IgD-negative memory B cell (primary cell): ENCODE measurements at regions not wholly inside any gene's neighbourhood (a gene's known extent, or its start where the extent isn't known, plus 50 kb on each side); places are given as distances from the start of the nearest gene placed in this dataset.

Experiments
- H3K27ac Mint-ChIP-seq, 3 donors: one replicate each; pipeline ENCODE4 v1.8.0; 2020 to 2022; ENCODE audit warnings: mild to moderate bottlenecking in 3 of 3, mixed read lengths in 3 of 3, moderate library complexity in 1 of 3
- H3K27me3 Mint-ChIP-seq: one replicate; pipeline ENCODE4 v1.8.0; 2021; ENCODE audit warnings: mixed read lengths
- H3K36me3 Mint-ChIP-seq: one replicate; pipeline ENCODE4 v1.8.0; 2020; ENCODE audit warnings: mild to moderate bottlenecking, mixed read lengths
- H3K4me1 Mint-ChIP-seq, 3 donors: one replicate each; pipeline ENCODE4 v1.8.0; 2020 to 2022; ENCODE audit warnings: mixed read lengths in 3 of 3, mild to moderate bottlenecking in 1 of 3
- H3K4me3 Mint-ChIP-seq, 4 donors: one replicate each; pipeline ENCODE4 v1.8.0; 2020 to 2022; ENCODE audit warnings: mild to moderate bottlenecking in 4 of 4, mixed read lengths in 4 of 4, moderate library complexity in 3 of 4
- H3K9me3 Mint-ChIP-seq, 3 donors: one replicate each; pipeline ENCODE4 v1.8.0; 2020 to 2021; ENCODE audit warnings: mixed read lengths in 3 of 3, mild to moderate bottlenecking in 1 of 3

DNA sequence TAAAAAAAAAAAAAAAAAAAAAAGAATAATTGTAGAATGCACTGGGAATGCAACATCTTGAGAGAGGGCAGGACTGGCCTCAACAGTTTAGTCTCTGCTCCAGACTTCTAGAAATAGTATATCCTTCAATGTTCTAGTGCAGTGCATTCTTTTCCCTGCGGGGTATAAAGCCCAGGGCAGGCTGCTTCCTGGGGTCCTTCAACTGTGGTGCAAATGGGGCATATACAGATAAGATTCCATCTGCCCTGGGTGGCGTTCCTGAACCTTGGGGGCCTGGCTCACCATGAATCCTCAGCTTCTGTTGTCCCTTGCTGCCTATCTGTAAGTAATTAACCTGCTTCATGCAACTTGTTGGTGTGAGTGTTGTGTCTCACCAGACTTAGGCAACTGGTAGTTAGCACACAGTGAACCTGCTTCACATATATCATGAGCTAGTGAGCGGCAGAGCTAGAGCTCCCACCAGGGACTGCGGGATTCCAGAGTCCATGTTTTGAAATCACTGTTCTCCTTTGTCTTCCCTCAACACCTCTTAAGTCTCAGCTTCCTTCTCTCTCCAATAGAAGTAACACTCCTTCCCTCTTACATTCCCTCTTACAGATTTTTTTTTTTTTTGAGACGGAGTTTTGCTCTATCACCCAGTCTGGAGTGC is 177.6 kb downstream of the SUDS3 start:
- H3K9me3 Mint-ChIP-seq, result peaks cover 2 to 14% (median 5%) of the 10 kb centered on the region in 3 donors
- H3K27me3 Mint-ChIP-seq, result peaks cover 5% of the 10 kb centered on the region
- H3K4me3 Mint-ChIP-seq, result no peak overlapping the region
- no peak overlapping the region for H3K27ac Mint-ChIP-seq
- no peaks in the 10 kb centered on the region for H3K4me1 Mint-ChIP-seq
- no peaks in the 10 kb centered on the region for H3K36me3 Mint-ChIP-seq

DNA sequence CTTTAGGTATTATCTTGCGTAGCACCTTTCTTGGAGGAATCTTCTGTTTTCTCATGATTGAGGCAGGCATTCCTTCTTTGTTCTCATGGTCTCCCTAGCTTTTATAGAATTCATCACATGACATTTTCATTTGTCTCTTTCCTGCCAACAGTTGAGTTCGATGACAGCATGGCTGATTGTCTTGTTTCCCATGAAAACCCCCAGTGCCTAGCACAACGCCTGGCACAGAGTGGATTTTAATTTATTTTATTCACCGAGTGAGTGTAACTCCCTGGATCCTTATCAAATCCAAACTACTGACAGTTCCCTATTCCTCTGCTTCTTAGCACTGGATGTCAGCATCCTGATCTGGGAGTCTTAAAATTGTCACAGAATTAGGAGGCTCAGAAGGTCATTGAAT is 182.6 kb downstream of the SUDS3 start:
- peaks cover 0 to 5% (median 4%) of the 10 kb centered on the region in 3 donors for H3K9me3 Mint-ChIP-seq
- H3K27me3 Mint-ChIP-seq, result no peaks in the 10 kb centered on the region
- no peak overlapping the region for H3K27ac Mint-ChIP-seq
- no peaks in the 10 kb centered on the region for H3K36me3 Mint-ChIP-seq
- H3K4me3 Mint-ChIP-seq, result no peak overlapping the region
- H3K4me1 Mint-ChIP-seq, result no peaks in the 10 kb centered on the region

DNA sequence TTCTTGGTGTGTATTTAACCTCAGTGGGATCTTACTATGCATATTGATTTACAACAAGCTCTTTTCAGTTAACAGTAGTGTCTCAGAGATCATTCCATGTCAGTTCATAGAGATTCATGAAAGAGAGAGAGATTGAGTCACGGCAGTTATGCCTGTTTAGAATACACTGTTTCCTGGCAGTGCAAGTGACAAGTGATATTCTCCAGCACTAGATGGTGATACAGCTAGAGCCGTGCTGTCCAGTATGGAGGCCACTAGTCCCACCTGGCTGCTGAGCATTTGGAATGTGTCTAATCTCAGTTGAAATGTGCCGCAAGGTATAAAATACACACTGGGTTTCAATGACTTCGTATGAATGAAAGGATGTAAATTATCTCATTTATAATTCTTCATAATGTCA is 184.4 kb downstream of the SUDS3 start:
- H3K4me1 Mint-ChIP-seq, result no peaks in the 10 kb centered on the region
- H3K4me3 Mint-ChIP-seq, result no peak overlapping the region
- H3K36me3 Mint-ChIP-seq, result no peaks in the 10 kb centered on the region
- H3K9me3 Mint-ChIP-seq, result peaks cover 0 to 4% (median 0%) of the 10 kb centered on the region in 3 donors
- H3K27me3 Mint-ChIP-seq, result no peaks in the 10 kb centered on the region
- H3K27ac Mint-ChIP-seq, result no peak overlapping the region

DNA sequence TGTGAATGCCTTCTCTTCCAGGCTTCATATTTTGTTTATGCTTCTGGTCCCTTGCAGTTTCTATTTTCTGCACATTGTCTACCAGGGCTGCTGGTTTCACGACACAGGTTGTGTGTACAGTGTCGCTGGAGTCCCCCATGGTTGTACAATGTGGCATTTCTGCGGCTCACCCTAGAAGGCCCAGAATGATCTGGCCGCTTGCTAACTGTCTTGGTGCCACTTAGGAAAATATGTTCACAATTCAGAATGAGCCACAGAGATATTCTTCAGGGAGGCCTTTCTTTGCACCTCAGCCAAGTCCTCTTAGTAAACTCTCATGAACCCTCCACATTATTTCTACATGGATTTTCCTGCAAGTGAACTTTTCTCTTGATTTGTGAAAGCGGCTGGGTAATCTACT is 195.4 kb downstream of the SUDS3 start:
- no peak overlapping the region for H3K4me3 Mint-ChIP-seq
- H3K27ac Mint-ChIP-seq, result no peak overlapping the region
- H3K36me3 Mint-ChIP-seq, result no peaks in the 10 kb centered on the region

DNA sequence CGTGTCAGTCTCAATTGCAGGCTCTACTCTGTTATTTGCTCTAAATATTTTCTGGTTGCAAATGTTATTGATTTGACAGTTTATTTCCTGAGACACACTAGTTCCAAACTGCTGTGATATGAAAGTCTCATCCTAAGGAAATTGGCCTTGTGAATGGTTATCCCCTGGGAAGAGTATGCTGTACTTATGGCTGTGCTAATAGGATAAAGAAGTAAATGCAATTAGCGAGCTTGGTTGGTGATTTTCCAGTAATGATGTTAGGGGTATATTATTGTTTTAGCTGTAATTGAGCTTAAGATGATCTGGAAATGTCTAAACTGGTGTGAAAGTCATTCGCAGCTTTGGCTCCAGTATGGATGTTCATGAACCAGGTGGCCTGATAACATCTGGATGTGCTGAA is 197.9 kb downstream of the SUDS3 start:
- H3K36me3 Mint-ChIP-seq, result no peaks in the 10 kb centered on the region
- H3K4me3 Mint-ChIP-seq, result no peak overlapping the region
- no peak overlapping the region for H3K27ac Mint-ChIP-seq
- H3K27me3 Mint-ChIP-seq, result no peaks in the 10 kb centered on the region
- H3K4me1 Mint-ChIP-seq, result no peaks in the 10 kb centered on the region
- peaks cover 2 to 8% (median 7%) of the 10 kb centered on the region in 3 donors for H3K9me3 Mint-ChIP-seq

More for the DNA sequence above, 195.4 kb downstream of the SUDS3 start:
- Mint-ChIP-seq H3K9me3 (peaks cover 2 to 8% (median 7%) of the 10 kb centered on the region in 3 donors), H3K4me1 (no peaks in the 10 kb centered on the region), H3K27me3 (no peaks in the 10 kb centered on the region)

DNA sequence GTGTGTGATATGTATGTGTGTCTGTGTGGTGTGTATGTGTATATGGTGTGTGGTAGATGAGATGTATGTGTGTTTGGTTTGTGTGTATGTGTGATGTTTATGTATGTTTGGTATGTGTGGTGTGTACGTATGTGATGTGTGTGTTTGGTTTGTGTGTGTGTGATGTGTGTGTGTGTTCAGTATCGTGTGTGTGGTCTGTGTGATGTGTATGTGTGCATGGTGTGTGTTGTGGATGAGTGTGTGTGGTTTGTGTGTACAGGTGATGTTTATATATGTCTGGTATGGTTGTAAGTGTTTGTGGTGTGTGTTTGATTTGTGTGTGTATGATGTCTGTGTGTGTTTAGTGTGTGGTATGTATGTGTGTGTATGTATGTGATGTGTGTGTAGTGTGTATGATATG is 199.4 kb downstream of the SUDS3 start:
- Mint-ChIP-seq H3K36me3 (no peaks in the 10 kb centered on the region), H3K9me3 (peaks cover 2 to 6% (median 4%) of the 10 kb centered on the region in 3 donors), H3K27me3 (no peaks in the 10 kb centered on the region), H3K4me3 (no peak overlapping the region), H3K4me1 (no peaks in the 10 kb centered on the region), H3K27ac (no peak overlapping the region)

DNA sequence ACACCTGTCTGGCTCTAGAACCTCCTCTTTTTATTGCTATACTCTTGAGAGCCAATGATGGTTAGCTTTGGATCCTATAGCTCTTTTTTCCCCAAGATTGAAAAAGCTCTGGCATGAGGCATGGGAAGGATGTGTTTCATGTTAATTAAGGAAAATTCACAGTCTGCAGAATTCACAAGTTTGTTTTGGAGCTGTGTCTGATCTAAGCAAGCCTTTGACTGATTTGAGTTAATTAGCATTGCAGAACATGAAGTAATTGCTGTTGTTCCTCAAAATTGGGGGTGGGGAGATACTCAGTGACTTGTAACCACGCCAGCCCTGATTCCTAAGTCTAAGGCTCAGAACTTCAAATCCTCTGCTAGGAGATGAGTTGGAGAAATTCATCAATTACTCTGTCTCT is 205.0 kb downstream of the SUDS3 start:
- Mint-ChIP-seq H3K9me3 (peaks cover 0 to 2% (median 0%) of the 10 kb centered on the region in 3 donors), H3K4me3 (no peak overlapping the region), H3K36me3 (peaks cover 1% of the 10 kb centered on the region), H3K27ac (no peak overlapping the region), H3K27me3 (no peaks in the 10 kb centered on the region), H3K4me1 (no peaks in the 10 kb centered on the region)

DNA sequence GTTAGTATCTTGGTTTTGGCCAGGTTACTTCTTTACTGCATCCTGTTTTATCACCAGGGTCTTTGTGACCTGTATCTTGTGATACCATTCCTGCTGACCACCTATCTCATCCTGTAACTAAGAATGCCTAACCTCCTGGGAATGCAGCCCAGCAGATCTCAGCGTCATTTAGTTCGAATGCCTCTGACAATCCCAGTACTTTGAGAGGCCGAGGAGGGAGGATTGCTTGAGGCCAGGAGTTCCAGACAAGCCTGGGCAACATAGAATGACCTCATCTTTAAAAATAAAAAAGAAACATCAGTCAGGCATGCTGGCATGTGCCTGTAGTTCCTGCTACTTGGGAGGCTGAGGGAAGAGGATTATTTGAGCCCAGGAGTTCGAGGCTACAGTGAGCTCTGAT is 206.5 kb downstream of the SUDS3 start:
- H3K36me3 Mint-ChIP-seq, result peaks cover 1% of the 10 kb centered on the region
- H3K27me3 Mint-ChIP-seq, result no peaks in the 10 kb centered on the region
- H3K27ac Mint-ChIP-seq, result no peak overlapping the region
- no peak overlapping the region for H3K4me3 Mint-ChIP-seq
- no peaks in the 10 kb centered on the region for H3K4me1 Mint-ChIP-seq
- peaks cover 0 to 8% (median 0%) of the 10 kb centered on the region in 3 donors for H3K9me3 Mint-ChIP-seq

DNA sequence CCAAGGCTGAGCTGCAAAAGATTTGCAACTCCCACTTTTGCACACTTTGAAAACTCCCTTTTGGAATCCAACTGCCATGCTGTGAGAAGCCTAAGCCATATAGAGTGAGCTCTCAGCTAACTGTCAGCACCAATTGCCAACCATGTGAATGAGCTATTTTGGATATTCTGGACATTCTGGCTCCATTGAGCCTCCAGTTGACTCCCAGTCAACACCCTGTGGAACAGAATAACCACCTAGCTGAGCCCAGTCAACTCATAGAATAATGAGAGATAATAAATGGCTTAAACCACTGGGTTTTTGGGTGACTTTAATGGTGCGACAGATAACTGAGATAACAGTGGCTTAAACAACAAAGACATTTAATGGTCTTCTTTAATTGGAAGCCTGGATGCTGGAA is 210.1 kb downstream of the SUDS3 start:
- Mint-ChIP-seq H3K4me3 (no peak overlapping the region), H3K4me1 (no peaks in the 10 kb centered on the region), H3K36me3 (no peaks in the 10 kb centered on the region), H3K27me3 (no peaks in the 10 kb centered on the region), H3K27ac (no peak overlapping the region), H3K9me3 (peaks cover 0 to 6% (median 0%) of the 10 kb centered on the region in 3 donors)

DNA sequence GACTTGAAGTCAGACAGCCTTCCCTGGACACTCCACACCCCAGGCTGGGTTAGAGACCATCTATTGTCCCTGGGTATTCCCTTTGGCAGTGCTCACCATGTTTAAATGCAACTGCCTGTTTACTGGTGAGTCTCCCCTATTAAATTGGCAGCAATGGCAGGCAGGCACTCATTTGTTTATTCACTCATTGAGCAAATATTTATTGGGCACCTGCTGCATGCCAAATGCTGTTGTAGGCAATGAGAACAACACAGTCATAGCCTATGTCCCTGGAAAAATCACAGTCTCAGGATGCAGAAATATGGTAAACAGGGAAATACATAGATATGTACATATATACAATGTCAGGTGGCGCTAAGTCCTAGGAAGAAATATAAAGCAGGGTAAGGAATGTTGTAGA is 212.8 kb downstream of the SUDS3 start:
- Mint-ChIP-seq H3K27ac (no peak overlapping the region), H3K36me3 (peaks cover 1% of the 10 kb centered on the region), H3K4me1 (no peaks in the 10 kb centered on the region), H3K27me3 (no peaks in the 10 kb centered on the region), H3K4me3 (no peak overlapping the region), H3K9me3 (peaks cover 0 to 6% (median 0%) of the 10 kb centered on the region in 3 donors)

DNA sequence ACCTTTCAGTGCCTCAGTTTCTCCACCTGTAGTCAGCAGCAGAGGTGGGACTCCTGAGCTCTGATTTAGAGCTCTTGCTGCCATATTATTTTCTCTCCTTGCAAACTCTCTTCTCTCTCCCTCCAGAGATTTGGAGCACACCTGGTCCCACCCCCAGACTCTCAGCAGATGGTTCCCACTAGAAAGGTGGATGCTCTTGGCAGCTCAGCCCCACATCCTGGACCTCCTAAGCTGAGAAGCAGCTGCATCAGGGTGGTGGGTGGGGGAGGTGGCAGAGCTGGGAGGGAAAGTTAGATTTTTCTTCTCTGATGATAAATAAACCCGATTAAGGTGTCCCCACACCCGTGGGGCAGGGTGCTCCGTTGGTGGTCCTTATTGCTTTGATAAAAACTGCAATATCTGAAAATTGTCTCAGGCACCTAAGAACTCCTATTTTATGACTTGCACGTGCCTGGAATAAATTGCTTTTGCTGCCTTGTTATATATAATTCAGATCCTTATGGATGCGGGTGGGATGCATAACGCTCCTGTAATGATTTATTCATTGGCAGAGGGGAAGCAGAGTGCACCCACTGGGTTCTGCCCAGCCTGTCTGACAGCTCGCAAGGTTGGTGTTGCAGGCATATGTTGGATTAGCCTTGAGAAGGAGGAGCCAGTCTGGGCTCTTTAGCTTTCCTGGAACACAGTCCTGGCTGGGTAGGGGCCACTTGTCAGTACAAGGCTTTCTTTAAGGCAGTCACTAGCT is 214.2 kb downstream of the SUDS3 start:
- H3K36me3 Mint-ChIP-seq, result peaks cover 1% of the 10 kb centered on the region
- H3K27me3 Mint-ChIP-seq, result no peaks in the 10 kb centered on the region
- H3K4me1 Mint-ChIP-seq, result no peaks in the 10 kb centered on the region
- H3K27ac Mint-ChIP-seq, result no peak overlapping the region
- peaks cover 0 to 6% (median 0%) of the 10 kb centered on the region in 3 donors for H3K9me3 Mint-ChIP-seq
- no peak overlapping the region for H3K4me3 Mint-ChIP-seq

DNA sequence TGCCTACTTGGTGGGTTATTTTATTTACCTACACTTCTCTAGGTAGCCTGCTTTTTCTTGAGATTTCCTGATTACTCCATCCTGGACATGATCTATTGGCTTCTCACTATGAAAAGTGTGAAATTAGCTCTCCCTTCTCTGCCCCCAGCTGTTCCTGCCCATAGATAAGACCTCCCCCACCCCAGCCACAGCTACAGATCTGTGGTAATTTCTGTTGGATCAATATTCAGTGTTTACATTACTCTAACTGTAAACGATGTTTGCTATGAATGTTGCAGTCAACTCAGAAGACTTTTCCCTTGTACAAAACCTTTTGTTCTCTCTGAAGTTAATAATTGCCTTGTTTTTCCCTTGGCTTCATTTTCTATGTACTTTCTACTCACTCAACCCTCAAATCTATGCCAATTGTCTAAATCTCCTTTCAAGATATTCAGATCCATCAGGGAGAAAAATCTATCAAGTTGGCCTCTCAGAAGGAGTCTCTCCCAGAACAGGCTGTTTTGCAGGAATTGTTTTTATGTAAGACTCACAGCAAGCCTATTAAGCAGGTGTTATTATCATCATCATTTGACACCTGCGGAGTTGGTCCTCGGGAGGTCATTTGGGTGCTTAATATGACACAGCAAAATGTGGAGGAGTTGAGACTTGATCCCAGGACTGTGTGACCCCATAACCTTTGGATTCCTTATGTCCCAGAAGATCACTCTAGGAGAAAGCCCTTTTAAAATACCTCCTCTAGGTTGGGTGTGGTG is 227.4 kb downstream of the SUDS3 start:
- peaks cover 4% of the 10 kb centered on the region for H3K27me3 Mint-ChIP-seq
- no peak overlapping the region for H3K27ac Mint-ChIP-seq
- H3K9me3 Mint-ChIP-seq, result peaks cover 0 to 9% (median 8%) of the 10 kb centered on the region in 3 donors
- no peaks in the 10 kb centered on the region for H3K36me3 Mint-ChIP-seq
- H3K4me3 Mint-ChIP-seq, result no peak overlapping the region
- no peaks in the 10 kb centered on the region for H3K4me1 Mint-ChIP-seq

DNA sequence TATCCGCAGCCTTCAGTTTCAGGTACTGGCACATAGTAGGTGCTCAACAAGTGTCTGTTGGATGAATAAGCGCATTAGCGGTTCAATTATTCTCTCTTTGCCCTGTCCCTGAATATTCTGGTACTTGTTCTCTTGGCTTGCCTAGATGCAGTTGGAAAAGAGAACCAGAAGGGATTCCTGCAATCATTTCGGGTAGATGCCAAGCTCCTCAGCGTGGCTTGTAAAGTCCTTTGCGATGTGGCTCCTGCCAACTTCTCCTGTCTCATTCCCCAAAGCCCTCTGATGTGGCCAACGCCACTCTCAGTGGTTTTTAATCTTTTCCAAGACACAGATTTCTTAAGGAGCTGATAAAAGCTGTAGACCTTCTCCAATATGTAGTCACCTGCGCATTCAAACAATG is 230.3 kb downstream of the SUDS3 start:
- Mint-ChIP-seq H3K9me3 (peaks cover 4 to 7% (median 7%) of the 10 kb centered on the region in 3 donors), H3K4me3 (no peak overlapping the region), H3K27me3 (peaks cover 8% of the 10 kb centered on the region), H3K36me3 (no peaks in the 10 kb centered on the region), H3K27ac (no peak overlapping the region), H3K4me1 (no peaks in the 10 kb centered on the region)

DNA sequence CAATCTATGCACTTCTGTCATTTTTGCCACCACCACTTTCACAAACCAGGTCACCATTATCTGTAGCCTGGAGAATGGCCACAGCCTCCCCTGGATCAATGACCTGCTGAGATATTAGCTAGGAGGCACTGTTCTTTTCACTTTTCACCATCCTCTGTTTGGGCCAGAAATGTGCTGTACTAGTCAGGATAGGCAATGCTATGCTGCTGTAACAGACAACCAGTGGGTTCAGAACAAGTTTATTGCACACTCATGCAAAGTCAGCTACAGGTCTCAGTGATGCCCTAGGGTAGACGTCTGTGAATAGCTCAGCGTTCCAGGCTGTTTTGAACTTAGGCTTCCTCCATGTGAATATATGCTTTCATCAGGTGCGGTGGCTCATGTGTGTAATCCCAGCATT is 231.5 kb downstream of the SUDS3 start:
- no peak overlapping the region for H3K27ac Mint-ChIP-seq

DNA sequence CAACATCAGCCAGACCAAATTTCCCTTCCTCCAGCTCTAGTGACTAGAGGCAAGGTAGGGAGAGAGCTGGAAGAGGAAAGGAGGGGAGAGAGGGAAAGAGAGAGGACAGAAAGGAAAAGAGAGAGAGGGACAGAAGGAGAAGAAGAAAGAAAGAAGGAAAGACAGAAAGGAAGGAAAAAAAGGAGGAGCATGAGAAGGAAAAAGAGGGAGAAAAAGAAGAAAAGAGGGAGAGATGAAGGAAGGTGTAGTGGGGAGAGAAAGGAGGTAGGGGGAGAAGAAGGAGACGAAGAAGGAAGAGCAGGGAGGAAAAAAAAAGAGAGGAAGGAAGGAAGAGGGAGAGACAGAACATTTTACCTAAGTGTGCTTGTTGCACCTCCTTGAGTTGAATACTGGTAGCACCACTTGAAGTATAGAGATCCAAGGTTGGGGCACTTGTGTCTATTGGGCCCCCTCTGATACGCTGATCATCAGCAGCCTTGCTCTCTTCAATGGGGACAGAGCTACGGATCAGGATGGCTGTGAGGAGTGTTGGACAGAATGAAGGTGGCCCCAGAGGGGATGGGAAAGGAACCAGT is 232.5 kb downstream of the SUDS3 start:
- peaks cover 10% of the 10 kb centered on the region for H3K27me3 Mint-ChIP-seq
- H3K4me1 Mint-ChIP-seq, result no peaks in the 10 kb centered on the region
- H3K4me3 Mint-ChIP-seq, result no peak overlapping the region
- H3K27ac Mint-ChIP-seq, result no peak overlapping the region
- H3K36me3 Mint-ChIP-seq, result peaks cover 3% of the 10 kb centered on the region
- H3K9me3 Mint-ChIP-seq, result peaks cover 8 to 16% (median 11%) of the 10 kb centered on the region in 3 donors

More for the DNA sequence above, 231.5 kb downstream of the SUDS3 start:
- Mint-ChIP-seq H3K4me3 (no peak overlapping the region), H3K9me3 (peaks cover 4 to 9% (median 8%) of the 10 kb centered on the region in 3 donors), H3K36me3 (no peaks in the 10 kb centered on the region), H3K27me3 (peaks cover 8% of the 10 kb centered on the region), H3K4me1 (no peaks in the 10 kb centered on the region)
